DMS53 (cell line): ENCODE measurements at regions not wholly inside any gene's neighbourhood (a gene's known extent, or its start where the extent isn't known, plus 50 kb on each side); places are given as distances from the start of the nearest gene placed in this dataset.
"Not testable (repeated sequence)": the region's sequence is repeated elsewhere in the genome, so short reads cannot be mapped to it uniquely, and the experiment has no call there.

Experiments
- DNase-seq: peaks from one replicate; lab custom pipeline; 2025; lab: John Stamatoyannopoulos, UW

DNA sequence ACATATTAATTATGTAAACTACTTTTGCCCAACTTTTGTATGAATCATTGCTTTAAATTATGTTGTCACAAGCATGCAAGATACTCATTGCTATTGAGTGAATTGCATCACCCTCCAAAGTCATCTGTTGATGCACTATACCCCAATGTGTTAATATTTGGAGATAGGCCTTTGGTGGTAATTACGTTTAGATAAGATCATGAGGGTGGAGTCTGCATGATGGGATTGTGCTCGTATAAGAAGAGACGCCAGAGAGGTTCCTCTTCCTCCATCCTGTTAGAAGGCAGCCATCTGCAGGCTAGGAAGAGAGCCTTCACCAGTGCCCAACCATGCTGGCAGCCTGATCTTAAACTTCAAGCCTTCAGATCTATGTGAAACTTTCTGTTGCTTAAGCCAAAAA lies 95.3 kb upstream of the MAGI2 start:
- peak; percentile 12 for DNase-seq

DNA sequence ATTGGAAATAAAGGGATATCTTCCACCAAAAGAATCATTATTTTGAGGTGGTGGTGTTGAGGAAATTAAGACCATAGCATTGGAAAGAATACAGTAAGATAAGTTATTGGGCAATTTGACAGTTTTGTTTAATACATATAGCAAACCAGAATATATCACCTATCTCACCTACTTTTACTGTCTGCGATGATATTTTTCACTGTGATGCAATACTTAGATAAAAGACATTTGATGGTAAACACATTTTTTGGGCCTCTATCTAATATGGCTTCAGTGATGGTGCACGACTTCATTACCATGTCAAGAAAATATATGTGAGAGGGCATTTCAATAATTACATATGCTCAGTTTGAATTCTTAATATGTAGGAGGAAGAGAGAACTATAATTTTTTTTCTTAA lies 93.7 kb upstream of the MAGI2 start:
- no peak for DNase-seq

DNA sequence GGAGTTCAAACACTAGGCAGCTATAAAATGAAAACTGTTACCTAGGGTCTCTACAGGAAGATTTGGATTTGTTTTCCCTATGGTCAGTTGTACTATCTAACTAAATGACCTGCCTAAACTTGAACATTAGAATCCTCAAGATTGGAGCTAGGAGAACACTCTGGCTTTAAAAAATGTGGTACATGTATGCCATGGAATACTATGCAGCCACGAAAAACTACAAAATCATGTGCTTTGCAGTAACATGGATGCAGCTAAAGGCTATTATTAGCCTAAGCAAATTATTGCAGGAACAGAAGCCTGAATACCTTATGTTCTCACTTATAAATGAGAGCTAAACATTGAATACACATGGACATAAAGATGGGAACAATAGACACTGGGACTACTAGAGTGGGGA lies 87.1 kb upstream of the MAGI2 start:
- no peak for DNase-seq

GRCh38 chr7:79534128-79534527 lies 80.7 kb upstream of the MAGI2 start:
- no peak for DNase-seq

DNA sequence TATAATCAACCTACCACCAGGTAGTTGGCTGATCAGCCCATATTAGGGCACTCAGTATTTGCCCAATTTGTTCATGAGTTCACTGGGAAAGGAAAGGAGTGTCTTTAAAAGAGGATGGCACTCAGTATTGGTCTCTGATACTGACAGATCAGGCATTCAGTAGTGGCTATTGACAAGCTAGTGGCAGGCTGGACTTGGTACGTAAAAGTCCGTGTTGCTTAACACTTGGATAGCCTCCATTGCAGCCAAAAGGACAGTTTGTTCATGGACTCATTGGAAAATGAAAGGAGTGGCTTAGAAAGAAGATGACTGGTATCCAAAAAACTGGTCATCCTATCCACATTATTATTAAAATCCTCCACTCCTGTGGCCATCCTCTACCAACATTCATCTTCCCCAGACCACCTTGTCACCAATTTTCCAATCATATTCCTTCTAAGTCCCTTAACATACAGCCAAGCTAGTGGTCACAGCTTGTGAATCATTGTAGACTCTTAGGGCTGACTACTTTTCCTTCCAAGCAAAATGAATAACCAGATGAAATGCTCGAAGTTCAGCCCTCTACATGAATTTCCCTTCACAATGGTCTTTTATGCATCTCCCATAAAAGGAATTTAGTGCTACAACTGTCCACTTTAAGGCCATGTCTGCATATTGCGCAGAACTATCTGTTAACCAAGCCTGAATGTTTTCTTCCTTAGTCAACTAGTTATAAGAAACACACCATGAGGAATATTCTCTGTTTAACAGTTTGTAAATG lies 78.6 kb upstream of the MAGI2 start:
- DNase-seq, result no peak

- no peak for DNase-seq
Observed at GRCh38 chr7:79531116-79531515, 77.6 kb upstream of the MAGI2 start.

GRCh38 chr7:79529881-79530235 lies 76.4 kb upstream of the MAGI2 start:
- DNase-seq, result no peak

DNA sequence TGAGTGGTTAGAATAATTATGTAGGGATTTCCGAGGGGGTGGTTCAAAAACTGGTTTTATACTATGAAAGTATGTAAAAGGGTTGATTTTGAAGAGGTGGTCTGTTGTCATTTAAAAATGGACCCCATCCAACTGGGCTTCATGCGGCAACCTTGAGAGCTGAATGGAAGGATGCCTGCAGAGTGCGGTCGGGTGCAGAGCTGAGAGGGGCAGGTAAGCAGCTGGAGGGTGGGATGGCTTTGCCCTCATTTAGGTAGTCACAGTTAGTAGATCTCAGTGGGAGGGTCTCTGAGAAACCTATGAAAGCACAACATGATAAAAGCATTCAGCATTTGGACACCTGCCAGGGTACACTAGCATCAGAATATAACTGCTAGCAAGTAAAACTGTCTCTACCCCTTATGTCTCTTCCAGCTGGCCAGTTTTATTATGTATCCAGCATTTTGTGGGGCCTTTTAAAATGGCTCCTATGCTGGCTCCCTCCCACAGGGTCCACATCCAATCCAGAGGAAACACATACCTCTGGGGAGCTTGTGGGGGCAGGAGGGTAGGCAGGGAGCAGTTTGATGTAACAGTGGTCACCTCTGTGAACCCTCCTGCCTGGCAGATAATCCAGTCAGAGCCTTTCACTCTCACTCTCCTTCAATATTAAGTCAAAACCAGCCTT lies 75.9 kb upstream of the MAGI2 start:
- DNase-seq, result no peak

- peak; percentile 79 for DNase-seq
Observed at GRCh38 chr7:79528421-79528820, 75.0 kb upstream of the MAGI2 start.

DNA sequence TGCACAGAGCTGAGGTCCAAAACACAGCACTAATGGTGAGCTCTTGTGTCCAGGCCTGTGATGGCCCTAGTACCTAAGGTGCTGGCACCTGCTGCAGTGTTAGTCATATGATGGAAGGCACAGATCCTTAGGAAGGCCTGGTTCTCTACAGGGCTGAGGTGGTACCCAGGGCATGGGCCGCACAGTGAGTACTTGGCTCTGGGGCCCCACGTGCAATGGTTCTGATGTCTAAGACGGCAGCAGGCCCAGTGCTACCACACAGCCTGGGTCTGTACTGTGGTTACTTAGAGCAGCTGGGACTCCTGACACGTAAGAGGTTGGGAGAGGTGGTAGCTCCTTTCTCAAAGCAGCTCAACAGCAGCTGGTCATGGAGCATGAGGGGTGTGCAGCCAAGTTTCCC lies 70.6 kb upstream of the MAGI2 start:
- DNase-seq, result no peak

- no peak for DNase-seq
Observed at GRCh38 chr7:79523436-79523835, 70.0 kb upstream of the MAGI2 start.

DNA sequence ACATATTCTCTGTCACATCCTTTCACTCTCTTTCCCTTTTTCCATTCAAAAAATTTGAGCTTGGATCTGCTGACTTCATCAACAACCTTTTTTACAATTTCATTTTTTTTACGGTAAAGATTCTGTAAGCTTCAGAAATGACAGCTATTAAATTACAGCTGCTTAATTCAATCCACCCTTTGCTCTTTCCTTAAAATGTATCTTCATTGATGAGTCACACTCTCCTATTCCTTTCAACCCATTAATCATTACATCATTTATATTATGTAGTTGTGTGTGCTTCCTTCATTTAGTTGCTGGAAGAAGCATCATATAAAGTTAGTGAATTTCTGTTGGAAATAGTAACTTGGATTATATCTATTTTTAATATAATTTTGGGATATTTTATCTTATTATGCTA lies 67.1 kb upstream of the MAGI2 start:
- peak; percentile 27 for DNase-seq

- no peak for DNase-seq
Observed at GRCh38 chr7:79515358-79515757, 61.9 kb upstream of the MAGI2 start.

DNA sequence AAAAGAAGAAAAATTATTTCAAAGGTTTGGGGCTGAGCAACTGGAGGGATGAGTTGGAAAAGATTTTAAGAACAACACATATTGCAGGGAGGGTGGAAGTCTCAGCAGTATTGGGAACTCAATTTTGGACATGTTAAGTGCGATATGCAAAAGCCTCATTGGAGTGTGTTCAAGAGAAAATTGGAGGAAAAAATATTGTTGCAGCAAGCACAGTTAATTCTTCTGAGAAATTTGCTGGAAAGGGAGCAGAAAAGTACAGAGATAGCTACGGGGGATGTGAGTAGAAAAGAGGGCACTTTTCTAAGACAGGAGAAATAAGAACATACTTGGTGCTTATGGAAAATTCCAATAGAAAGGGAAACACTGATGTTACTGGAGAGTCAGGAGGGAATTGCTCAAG lies 59.8 kb upstream of the MAGI2 start:
- no peak for DNase-seq

DNA sequence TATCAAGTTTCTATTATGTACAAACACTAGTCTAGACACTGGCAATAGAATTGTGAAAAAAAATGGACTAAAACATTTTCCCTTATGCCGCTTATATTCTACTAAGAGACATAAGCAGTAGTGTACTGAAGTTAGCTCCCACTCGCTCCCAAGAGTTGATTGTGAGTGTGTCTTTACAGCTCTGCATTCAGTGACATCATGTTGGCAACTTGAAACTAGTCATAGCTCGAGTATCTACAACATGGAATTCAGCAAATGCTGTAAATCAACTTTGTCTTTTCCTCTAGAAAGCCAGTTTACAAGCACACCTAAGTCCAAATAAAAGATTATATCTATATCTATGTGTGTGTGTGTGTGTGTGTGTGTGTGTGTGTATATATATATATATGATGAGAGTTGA lies 58.8 kb upstream of the MAGI2 start:
- no peak for DNase-seq

GRCh38 chr7:79511056-79511455 lies 57.6 kb upstream of the MAGI2 start:
- DNase-seq, result not testable (repeated sequence)

DNA sequence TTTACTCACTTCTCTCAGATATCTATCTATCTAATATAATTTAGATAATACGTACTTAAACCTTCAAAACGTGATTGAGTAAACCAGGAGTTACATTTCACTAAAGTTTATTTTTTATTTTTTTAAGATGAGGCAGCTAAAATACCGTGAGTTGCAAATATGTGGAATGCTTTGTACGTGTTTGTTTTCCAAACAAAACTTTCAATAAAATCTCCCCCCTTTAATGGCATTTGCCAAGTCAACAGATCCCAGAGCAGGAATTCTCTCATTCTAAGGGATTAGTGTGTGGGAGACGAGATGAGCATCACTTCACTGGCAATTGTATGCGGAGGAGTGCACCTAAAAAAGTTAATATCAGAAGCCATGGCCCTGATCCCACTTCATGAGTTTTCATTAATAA lies 53.7 kb upstream of the MAGI2 start:
- DNase-seq, result no peak

- DNase-seq, result no peak
Observed at GRCh38 chr7:79506481-79506880, 53.0 kb upstream of the MAGI2 start.

- DNase-seq, result no peak
Observed at GRCh38 chr7:79504607-79505389, 51.3 kb upstream of the MAGI2 start.
